Renal cortex interstitium (tissue), 11 donors: ENCODE measurements at regions not wholly inside any gene's neighbourhood (a gene's known extent, or its start where the extent isn't known, plus 50 kb on each side); places are given as distances from the start of the nearest gene placed in this dataset.

Experiments used
- DNase-seq, 11 donors: peaks; one replicate each; pipeline ENCODE4 v3.0.0-alpha.2; 2013; ENCODE audit warnings: low read depth in 9 of 11, low spot score in 4 of 11; ENCODE audit errors: extremely low read depth in 1 of 11

DNA sequence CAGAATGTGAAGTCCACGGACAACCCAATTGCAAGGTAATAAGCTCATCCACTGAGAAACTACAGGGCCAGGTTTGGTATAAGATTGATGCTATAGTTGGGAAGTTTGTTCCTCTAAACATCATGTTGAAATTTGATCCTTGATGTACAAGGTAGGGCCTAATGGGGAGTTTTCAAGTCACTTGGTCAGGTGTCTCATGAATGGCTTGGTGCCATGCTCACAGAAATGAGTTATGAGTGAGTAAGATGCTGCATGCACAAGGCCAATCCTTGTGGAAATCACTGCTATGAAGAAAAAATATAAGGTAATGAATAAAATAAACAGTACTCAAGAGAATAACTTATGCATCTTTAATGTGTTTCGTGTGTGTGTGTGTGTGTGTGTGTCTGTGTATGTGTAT lies 1891.2 kb downstream of the NCAM2 start:
- DNase-seq: no peak

DNA sequence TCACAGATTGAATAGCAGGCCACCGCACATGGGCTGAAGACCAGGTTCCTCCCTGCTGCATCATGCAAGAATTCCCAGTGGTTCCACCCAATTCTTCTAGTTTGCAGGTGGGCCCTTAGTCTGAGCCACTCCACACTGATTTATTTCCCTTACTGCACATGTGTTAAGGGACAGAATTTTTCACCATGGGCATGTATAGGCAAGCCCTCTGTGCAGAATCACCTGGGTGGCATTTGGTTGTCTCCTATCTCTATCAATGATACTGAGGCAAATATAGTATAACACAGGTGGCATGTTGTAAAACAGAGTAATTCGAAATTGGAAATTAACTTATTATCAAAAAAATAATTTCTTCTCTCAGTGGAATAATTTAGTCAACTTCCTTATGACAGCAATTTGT lies 1892.4 kb downstream of the NCAM2 start:
- no peak for DNase-seq

DNA sequence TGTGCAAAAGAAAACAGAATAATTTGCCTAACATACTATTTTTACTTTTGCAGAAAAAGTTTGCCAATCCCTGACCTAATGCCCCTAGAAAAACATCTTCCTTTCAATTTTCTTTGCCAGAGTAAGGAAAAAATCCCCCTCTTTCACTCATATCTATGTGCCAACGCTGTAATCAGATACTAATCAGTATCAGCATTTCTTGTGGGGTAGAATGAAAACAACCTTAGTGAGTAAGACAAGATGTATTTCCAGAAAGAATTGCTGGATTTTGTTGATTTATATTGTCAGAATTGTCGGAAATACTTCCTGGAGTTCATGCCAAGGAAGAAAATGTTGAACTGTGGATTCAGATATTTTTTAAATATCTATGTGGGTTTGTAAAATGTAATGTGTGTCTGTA lies 1893.8 kb downstream of the NCAM2 start:
- DNase-seq: no peak

DNA sequence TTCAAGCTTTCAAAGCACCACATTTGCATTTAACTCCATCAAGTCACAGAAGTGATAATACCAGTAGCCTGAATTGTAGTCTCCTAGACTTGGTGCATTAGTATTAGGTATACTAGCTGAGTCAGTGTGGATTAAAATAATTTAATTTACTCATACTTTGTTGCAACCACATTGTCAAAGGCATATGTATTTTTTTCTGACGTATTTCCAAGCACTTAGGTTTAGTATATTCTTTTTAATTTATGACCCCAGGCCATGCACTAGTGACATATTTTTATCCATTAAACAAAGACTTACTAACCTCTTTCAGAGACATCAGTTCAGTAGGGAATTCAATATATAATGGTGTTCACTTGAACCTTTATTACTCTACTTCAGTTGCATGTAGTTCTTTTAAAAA lies 1894.5 kb downstream of the NCAM2 start:
- DNase-seq: no peak

DNA sequence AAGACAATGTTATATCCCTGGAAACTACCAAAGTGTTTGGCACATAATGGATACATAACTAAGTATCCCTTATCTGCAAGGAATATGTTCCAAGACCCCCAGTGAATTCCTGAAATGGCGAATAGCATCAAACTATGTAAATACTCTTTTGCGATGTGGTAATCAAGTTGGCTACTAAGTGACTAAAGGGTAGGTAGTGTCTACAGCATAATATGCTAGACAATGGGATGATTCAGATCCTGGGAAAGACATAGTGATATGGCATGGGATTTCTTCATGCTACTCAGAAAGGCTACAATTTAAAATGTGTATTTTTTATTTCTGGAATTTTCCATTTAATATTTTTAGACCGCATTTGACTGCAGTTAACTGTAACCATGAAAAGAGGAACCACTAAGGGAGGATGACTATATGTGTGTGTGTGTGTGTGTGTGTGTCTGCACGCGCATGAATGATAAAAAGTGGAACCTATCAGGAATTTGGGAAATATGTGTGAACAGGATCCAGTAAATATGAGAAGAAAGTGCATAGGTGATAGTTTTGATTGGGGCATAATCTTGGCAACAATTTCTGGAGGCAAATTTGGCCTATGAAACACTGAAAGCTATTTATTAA lies 1899.9 kb downstream of the NCAM2 start:
- DNase-seq: no peak

DNA sequence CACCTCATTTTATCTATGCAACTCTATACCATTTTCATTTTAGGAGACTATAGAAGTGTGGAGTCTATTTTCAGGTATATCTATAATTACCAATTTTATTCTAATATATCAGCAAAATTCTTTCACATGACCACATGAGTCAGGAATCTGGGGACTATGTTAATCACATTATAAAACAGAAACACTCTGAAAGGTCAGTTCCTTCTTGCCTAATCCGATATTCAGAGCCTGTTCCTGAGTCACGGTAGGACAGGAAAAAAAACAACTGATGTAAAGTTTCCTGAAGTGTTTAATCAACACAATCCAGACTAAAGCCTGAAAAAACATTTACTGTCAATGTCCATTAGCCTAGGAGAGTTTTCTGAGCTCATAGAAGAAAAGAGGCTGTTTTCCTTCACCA lies 1902.3 kb downstream of the NCAM2 start:
- DNase-seq: no peak

DNA sequence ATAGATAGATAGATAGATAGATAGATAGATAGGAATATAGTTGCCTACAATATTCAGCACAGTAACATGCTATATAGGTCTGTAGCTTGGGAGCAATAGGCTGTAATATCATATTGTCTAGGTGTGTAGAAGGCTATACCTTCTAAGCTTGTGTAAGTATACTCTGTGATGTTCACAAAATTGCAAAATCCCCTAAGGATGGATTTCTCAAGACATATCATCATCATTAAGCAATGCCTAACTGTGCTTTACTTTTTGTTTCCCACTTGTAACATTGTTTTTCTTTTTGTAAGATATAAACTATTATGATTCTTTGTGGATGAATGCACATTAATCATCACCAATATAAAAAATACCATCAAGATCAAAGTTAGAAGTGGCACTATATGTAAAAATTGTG lies 1905.6 kb downstream of the NCAM2 start:
- DNase-seq: no peak

DNA sequence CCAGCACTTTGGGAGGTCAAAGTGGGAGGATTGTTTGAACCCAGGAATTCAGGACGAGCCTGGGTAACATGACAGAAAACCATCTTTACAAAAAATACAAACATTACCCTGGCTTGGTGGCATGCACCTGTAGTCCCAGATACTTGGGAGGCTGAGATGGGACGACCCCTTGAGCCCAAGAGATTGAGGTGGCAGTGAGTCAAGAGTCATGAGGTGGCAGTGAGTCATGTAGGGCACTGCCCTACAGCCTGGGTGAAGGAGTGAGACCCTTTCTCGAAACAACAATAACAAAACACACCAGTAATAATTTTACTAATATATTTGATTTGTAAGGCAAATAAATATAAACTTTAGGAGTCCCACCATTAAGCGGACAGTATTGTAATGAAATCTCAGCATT lies 1906.2 kb downstream of the NCAM2 start:
- no peak for DNase-seq

DNA sequence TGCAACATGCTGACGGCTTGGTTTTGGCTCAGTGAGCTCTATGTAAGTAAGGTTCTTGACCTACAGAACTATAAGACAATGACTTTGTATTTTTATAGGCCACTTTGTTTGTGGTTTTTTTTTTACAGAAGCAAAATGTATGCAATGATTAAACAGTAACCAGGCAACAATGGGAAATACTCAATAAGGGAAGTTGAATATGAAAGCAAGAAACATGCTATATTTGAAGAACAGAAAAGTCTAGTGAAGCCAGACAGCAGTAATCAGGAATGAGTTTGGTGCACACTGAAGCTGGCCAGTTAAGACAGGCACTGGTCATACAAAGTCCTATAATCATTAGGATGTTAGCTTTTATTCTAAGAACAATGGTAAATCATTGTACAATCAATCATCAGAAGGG lies 1926.8 kb downstream of the NCAM2 start:
- DNase-seq: no peak

DNA sequence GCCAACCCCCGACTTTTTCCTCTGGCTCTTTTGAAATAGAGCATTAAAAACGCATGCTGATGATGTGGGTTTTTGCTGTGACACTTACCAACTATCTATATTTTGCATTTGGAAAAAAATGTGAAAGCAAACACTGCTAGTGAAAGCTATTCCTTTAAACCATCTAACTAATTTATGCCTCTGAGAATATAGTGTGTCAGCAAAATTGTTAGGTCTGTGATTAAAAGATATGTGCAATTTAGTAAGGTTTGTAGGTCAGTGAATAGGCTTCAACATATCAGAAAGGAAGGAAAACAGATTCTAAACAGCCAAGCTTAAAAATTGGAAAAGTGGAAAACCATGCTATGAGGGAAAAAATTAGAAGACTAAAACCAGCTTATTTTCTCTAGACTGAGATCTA lies 1929.3 kb downstream of the NCAM2 start:
- no peak for DNase-seq

DNA sequence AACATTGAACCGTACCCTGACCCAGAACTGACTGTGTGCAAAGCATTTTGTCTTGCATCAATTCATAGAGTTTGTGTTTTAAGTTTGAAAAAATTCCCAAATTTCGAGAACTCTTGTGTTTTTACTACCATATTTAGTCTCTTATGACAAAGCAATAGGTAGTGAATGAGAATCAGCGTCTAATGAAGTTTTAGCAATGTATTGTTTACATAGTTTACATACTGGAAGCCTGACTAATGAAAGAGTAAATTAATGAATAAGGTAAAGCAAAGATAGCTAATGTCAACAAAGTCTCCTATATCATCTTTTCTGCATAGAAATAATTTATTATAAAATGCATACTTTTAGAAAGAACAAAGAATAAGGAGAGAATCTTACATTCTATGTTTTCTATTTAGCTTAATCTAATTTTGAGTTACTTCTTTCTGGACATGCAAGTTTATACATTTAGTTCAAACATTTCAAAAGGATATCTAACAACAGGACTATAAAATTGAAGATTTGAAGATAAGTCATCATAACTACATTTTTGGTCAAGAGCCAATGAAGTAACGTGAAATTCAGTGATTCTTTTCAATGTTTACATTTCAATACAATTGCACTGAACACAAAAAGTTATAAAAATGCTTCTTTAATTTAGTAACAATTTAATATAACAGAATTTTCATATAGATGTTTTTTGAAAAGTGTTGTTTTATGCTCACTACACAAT lies 1943.7 kb downstream of the NCAM2 start:
- no peak for DNase-seq

DNA sequence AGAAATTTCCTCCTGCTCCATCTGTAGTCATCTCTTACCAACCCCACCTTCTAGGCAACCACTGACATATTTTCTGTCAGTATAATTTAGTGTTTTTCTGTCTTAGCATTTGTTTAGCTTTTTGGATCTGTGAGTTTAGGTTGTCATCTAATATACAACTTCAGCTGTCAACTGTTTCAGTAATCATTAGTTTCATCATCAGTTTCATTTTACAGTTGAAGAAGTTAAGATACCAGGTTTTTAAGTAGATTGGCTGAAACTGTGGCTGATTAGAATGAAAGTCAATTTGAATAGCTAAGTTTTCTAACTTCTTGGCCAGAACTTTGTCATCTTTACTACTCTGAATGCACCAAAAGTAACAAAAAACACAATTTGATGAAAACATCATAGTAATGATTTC lies 1957.3 kb downstream of the NCAM2 start:
- no peak for DNase-seq

DNA sequence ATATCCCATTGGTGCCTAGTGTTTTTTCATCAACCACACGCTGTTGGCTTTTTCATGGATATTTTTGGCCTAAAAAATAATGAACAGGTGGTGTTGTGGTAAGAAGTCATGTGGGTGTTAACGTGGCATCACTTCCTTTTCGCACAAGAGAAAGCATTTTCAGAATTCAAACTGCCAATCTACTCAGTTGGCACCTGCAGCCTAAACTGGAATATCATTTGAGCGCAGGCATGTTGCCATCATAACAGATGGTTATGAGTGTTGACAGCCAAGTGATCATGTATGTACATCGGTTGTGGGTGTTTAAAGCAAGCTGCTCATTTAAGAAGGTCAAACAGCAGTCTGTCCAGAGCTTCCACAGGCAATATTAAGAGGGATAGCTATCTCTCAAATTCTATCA lies 1963.0 kb downstream of the NCAM2 start:
- no peak for DNase-seq

DNA sequence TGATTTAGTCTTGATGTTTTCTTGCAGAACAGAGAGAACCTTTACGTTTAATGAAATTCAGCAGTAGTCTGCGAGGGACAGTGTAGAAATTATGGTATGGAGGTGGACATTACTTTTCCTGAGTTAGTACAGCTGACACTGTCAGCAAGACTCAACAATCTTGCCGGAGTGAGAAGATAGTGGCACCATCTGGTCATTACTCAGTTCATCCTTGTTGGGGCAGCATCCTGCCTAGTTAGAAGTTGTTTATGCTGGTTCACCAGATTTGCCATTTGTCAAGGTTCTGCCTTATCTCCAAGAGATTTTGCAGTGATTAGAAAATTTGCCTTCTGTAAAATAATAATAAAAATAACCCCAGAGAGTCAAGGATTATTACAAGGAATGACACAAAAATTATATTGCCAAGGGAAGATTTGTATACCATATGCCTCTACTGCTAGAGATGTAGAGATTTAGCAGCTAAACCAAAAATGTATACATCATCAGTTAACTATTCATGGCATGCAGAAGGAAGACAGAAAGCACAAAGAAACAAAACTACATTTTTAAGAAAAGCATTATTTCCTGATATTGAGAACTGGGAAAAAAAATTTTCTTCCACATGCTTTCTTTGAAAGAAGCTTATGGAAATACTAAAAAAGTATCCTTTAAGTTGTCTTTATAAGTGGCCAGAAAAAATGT lies 1967.4 kb downstream of the NCAM2 start:
- no peak for DNase-seq

DNA sequence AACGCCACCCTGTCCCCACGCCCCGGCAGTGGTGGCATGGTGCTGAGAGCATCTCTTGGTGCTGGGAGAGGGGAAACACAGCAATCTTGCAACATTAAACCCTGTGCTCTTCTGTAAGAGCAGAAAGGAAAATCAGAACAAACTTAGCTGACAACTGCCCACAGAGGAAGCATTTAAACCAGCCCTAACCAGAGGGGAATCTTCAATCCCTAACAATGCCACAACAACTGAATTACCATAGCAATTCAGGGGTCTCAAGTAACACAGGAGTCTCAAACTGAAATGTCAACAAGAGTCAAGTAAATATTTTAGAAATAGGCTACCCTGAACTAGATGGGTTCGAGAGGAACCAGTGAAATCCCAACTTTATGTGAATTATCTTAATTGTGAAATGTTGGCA lies 1983.6 kb downstream of the NCAM2 start:
- DNase-seq: no peak

DNA sequence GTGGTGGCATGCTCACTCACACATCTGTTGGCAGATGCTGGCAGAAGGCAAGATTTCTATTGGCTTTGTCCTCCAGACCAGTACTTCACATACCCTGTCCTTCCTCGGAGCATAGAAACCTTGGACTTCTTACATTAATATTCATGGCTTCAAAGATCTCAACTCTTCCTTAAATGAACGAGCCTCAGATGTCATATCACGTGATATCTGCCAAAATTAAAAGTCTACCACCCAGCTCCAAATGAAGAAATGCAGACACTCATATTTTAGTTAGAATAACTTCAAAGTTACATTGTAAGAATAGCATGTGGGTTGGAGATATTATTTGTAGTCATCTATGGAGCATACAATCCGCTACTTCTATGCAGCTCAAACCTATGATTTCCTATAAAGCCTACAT lies 1994.9 kb downstream of the NCAM2 start:
- DNase-seq: no peak

DNA sequence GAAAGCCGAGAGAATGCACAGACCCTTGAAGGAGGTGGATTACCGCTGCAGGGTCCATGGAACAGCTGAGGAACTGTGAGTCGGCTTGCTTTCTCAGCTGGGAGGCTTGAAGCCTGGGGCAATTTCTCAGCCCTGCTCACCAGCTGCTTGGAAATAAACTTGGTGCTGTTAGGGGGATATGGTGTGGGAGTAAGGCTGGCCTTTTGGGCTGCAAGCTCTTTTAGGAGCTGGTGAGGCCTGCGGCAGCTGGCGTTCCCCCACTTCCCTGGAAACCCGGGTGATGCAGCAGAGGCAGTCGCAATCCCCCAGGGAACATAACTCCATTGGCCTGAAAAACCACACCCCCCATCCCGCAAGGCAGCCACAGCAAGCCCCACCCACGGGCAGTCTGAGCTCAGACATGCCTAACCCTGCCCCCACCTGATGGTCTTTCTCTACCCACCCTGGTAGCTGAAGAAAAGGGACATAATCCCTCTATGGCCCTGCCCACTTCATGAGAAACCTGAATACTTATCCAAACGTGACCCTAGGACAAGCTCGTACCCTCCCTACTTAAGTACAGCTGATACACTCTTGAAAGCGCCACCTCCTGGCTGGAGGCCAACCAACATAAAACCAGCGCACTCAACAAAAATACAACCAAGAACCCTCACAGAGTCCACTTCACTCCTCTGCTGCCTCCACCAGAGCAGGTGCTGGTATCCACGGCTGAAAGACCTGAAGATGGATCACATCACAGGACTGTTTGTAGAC lies 1995.8 kb downstream of the NCAM2 start:
- no peak for DNase-seq

DNA sequence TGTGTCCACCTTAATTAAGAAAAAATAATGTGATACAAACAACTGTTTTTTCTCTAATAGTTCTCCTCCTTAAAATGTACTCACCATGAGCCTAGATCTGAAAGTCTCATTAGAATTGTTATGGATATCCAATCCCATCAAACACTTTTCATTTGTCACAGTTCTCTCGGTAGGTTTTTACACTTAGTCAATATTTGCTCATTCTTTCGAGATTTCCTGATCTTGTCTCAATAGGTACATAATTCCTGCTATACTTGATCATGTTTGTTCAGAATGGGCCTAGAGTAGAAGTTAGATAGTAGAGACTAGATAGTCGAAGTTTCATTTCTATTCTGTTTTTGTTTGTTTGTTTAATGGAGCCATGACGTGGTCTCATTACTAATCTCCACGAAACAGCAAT lies 2005.7 kb downstream of the NCAM2 start:
- DNase-seq: no peak

DNA sequence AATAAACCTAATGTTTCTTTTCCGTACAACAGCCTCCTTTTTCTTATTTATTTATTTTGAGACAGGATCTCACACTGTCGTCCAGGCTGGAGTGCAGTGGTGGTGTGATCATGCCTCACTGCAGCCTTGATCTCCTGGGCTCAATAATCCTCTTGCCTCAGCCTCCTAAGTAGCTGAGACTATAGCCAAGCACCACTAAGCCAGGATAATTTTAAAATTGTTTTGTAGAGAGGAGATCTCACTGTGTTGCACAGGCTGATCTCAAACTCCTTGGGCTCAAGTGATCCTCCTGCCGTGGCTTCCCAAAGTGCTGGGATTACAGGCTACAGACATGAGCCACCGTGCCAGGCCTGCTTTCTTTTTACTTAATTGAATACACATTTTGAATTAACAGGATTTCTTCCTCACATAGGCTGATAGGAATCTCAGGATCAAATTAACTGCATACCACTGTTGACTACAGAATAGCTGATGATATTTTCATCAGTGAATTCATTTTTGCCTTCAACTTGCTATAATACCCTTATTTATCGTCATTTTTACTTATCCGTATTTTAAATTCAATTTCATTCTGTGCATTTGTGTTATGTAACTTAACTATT lies 2010.5 kb downstream of the NCAM2 start:
- no peak for DNase-seq

DNA sequence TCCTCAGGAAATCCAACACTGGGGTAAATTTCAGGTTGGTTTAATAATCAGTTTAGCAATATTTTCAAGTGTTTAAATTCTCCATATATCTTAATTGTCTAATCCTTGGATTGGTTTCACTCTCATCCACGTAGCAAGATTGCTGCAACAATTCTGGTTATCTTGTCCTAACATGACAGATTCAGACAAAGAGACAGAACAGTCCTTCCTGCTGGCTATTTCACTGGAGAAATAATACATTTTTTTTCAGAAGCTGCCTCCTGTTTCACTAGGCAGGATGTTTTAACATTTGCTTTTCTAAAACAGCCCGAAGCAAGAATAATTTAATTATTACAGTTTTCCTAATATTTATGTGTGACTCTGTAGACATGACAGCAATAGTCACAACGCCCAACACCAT lies 2011.2 kb downstream of the NCAM2 start:
- DNase-seq: no peak
